Motor neuron (in vitro differentiated cells): ENCODE measurements at regions not wholly inside any gene's neighbourhood (a gene's known extent, or its start where the extent isn't known, plus 50 kb on each side); places are given as distances from the start of the nearest gene placed in this dataset.

Source experiments
- ATAC-seq, 8 experiments: fragments of 200-7000 bp; cut with Tn5 transposase; replicated peaks in 6 of 8; 2 replicates each; pipeline ENCODE4 v1.8.0; 2021; ENCODE audit warnings: mild to moderate bottlenecking in 8 of 8, moderate library complexity in 8 of 8
- H3K27ac ChIP-seq, 2 donors: fragments of 250-450 bp; sonication (Bioruptor Pico); 2 replicates each; pipeline ENCODE4 v1.9.0; 2021; ENCODE audit warnings: antibody characterized with exemption in 2 of 2, mild to moderate bottlenecking in 2 of 2, moderate library complexity in 1 of 2
- H3K4me1 ChIP-seq, 2 donors: fragments of 250-450 bp; sonication (Bioruptor Pico); replicated peaks in 1 of 2; 2 replicates each; pipeline ENCODE4 v1.6.1; 2021; ENCODE audit warnings: antibody characterized with exemption in 2 of 2, mild to moderate bottlenecking in 2 of 2, moderate library complexity in 1 of 2
- H3K4me3 ChIP-seq, 5 donors: fragments of 250-450 bp; sonication (Bioruptor Pico); 2 replicates each; pipeline ENCODE4 v1.9.0; 2021; ENCODE audit warnings: antibody characterized with exemption in 5 of 5, mild to moderate bottlenecking in 5 of 5, moderate library complexity in 4 of 5
- WGBS, 10 experiments: fragments of 450-650 bp; shearing (Covaris generic); methylation state at CpG; one replicate each; pipeline ENCODE4 v1.0.0; 2022; 5-methylcytosine and 5-hydroxymethylcytosine counted together
- in situ Hi-C, 9 experiments: fragments of 400-800 bp; cut with MboI; loops; one replicate each; pipeline ENCODE4 v1.15.0; 2021; ENCODE audit warnings: low sequenced_read_pairs in 9 of 9, low pct_unique_long_range_greater_than_20kb in 2 of 9; ENCODE audit not compliant: unreplicated experiment in 9 of 9

DNA sequence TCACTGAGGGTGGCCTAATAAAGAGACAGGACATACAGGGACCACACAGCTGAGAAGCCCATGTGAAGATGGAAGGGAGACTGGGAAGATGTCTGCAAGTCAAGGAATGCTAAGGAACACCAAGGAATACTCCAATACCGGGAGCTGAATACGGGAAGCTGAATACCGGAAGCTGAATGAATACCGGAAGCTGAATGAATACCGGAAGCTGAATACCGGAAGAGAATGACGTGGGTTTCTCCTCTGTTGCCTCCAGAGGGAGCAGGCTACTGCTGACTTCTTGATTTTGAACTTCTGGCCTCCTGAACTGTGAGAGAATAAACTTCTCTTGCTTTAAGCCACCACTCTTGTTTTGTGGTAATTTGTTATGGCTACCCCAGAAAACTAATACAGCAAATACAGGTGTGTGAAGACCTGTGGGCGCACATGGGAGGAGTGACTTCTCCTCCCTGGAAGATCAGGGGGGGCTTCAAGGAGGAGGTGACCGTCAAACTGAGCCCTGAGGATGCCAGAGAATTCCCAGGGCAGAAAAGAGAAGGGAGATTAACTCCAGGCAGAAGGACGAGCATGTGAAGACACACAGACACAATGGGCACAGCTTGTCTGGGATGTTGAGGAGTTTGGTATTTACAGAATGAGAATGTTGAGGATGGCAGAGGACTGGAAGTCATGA is 259.9 kb downstream of the IRF8 start:
- 17 to 93% (median 68%) methylated on average over 1 to 9 of the region's 10 CpGs for WGBS, 10 experiments
- ATAC-seq, result no peak
- Histone ChIP-seq H3K27ac (no peak overlapping the region), H3K4me1 (no peaks in the 10 kb centered on the region), H3K4me3 (no peak overlapping the region)
- in situ Hi-C loops, result loop anchor here in 1 of 9 experiments (25.0 kb wide), 1 partner anchor 97 kb away; no protein-coding TSS in a partner anchor

DNA sequence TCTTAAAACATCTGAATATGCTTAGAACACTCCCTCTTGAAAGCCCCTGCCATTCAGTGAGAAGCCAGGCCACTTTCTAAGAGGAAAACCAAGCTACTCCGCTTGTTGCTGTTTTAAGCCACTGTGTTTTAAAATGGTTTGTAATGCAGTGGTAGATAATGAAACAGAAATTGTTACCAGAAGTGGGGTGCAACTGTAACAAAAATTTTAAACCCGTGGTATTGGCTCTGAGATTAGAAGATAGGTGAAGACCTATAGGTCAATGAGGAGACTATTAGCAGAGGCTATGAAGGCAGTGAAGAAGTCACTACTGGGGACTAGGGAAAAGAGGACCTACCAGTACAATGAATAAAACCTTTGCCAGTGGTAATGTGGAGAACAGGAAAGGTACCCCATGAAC is 266.5 kb downstream of the IRF8 start:
- Histone ChIP-seq H3K4me1 (no peaks in the 10 kb centered on the region), H3K4me3 (no peak overlapping the region), H3K27ac (no peak overlapping the region)
- in situ Hi-C loops, result loop anchor here in 1 of 9 experiments (25.0 kb wide), 1 partner anchor 103 kb away; no protein-coding TSS in a partner anchor
- 22 to 63% (median 40%) methylated on average over 1 to 2 of the region's 2 CpGs; no CpG with 5 or more reads in 4 of the 10 experiments for WGBS, 10 experiments
- no peak for ATAC-seq

DNA sequence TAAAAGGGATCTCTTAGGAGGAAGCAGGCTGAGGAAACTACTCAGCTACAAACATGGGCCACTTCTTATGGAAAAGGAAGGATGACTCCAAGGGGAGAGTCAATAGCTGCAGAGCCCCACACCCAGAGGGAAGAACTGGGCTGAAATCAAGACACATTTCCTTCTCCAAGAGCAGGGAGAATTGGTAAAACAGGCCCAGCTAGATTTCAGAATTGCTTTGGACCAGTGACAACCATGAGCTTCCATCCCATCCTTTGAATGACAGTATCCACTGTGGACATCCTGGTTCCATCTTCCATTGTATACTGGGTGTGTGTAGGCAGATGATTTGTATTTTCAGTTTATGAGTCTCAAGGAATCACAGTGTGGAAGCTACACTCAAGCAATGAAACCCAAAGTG is 267.5 kb downstream of the IRF8 start:
- in situ Hi-C loops, result loop anchor here in 1 of 9 experiments (25.0 kb wide), 1 partner anchor 104 kb away; no protein-coding TSS in a partner anchor
- no peak for ATAC-seq
- Histone ChIP-seq H3K4me3 (no peak overlapping the region), H3K4me1 (no peaks in the 10 kb centered on the region), H3K27ac (no peak overlapping the region)

DNA sequence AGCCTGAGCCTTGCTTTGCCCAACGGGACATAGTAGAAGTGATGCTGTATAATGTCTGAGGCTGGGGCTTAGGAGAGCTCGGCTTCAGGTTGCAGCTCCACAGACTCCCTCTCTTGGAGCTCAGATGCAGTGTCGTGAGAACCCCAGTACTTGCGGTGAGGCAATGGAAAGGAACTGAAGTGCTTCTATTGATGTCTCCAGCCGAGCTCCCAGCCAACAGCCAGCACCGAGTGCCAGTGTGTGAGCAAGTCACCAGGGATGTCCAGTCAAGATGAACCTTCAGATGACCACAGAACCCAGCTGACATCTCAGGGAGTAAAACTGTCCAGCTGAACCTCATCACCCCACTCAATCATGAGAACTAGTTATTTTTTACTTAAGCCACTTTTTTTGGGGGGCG is 268.1 kb downstream of the IRF8 start:
- in situ Hi-C loops, result loop anchor here in 1 of 9 experiments (25.0 kb wide), 1 partner anchor 105 kb away; no protein-coding TSS in a partner anchor

DNA sequence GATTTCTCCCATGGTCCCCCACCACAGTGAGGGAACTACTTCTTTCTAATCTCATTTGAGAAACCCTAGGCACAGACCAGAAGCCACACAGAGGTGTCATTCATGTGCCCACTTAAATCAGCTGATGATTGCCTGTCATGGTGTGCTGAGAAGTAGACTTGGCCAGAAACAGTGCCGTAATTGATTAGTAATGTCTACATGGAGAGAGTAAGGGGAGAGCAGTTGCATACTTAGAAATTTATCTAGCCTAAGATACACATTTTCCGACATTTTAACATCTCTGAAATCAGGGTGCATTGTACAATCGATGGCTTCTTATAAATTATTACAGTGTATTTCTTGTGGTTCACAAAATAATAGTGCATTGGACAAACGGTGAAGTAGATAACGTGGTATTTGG is 271.8 kb downstream of the IRF8 start:
- 17 to 92% (median 73%) methylated on average over 1 to 5 of the region's 5 CpGs; no CpG with 5 or more reads in 1 of the 10 experiments for WGBS, 10 experiments
- H3K4me1 ChIP-seq, result no peaks in the 10 kb centered on the region
- no peak overlapping the region for H3K27ac ChIP-seq
- no peak for ATAC-seq
- H3K4me3 ChIP-seq, result no peak overlapping the region
- in situ Hi-C loops, result loop anchor here in 1 of 9 experiments (25.0 kb wide), 1 partner anchor 108 kb away; no protein-coding TSS in a partner anchor

More for the DNA sequence above, 268.1 kb downstream of the IRF8 start:
- Histone ChIP-seq H3K27ac (no peak overlapping the region), H3K4me1 (no peaks in the 10 kb centered on the region), H3K4me3 (no peak overlapping the region)
- no peak for ATAC-seq
- 30 to 88% (median 71%) methylated on average over 1 to 7 of the region's 7 CpGs; no CpG with 5 or more reads in 1 of the 10 experiments for WGBS, 10 experiments

DNA sequence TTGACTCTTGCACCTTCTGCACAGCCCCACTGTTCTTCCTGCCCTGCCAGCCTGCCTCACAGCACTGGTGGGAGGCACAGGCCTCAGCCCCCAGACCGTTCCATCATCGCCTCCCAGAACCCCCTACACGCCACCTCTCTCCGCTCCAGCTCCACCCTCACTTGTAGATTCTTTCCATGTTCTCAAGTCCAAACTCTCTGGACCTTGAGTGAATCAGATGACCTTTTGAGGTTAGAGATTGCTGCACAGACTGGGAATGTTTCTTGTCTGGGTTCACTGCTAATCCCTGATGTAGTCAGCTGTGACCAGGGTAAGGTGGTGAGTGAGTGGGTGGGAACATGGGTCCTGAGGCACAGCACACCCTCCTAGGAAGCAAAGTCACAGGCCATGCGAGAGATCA is 272.4 kb downstream of the IRF8 start:
- in situ Hi-C loops, result loop anchor here in 1 of 9 experiments (25.0 kb wide), 1 partner anchor 109 kb away; no protein-coding TSS in a partner anchor
- Histone ChIP-seq H3K4me1 (no peaks in the 10 kb centered on the region), H3K4me3 (no peak overlapping the region), H3K27ac (no peak overlapping the region)
- WGBS, 10 experiments, result 25 to 100% (median 86%) methylated on average over 1 to 4 of the region's 5 CpGs; no CpG with 5 or more reads in 2 of the 10 experiments
- no peak for ATAC-seq

DNA sequence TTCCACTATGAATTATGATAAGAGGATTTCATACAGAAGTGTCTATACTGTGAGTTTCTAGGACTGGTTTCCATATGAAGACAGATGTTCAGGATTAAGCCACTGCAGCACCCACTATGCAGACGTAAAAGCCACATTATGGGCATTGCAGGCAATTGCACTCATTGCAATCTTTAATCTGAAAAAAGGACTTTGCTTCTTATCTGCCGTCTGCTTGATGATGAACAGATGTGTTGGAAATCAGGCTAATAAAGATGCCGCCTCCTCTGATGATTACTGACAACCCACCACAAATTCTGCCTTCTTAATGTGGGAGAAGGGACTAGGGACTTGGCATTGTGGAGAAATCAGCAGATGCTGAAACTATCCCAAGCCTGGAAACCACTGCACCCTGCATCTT is 276.9 kb downstream of the IRF8 start:
- WGBS, 10 experiments, result 0 to 100% (median 79%) methylated on average over 1 to 3 of the region's 3 CpGs; no CpG with 5 or more reads in 2 of the 10 experiments
- H3K27ac ChIP-seq, result no peak overlapping the region
- H3K4me1 ChIP-seq, result no peaks in the 10 kb centered on the region
- ATAC-seq, result no peak
- no peak overlapping the region for H3K4me3 ChIP-seq
- in situ Hi-C loops, result no loop called here

DNA sequence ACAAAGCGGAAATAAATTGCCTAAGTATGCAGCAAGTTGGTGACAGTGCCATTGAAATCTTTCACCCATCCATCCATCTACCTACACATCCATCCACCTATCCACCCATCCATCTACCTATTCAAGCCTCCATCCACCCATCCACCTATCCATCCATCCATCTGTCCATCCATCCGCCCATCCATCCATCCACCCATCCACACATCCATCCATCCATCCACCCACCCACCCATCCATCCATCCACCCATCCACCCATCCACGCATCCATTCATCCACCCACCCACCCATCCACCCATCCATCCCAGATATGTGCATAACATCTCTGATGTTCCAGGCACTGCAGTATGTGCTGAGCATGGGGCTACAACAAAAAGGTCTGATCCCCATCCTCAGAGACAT is 277.5 kb downstream of the IRF8 start:
- Histone ChIP-seq H3K27ac (no peak overlapping the region), H3K4me1 (no peaks in the 10 kb centered on the region), H3K4me3 (no peak overlapping the region)
- WGBS, 10 experiments, result 0 to 100% (median 63%) methylated on average over 1 of the region's 3 CpGs; no CpG with 5 or more reads in 7 of the 10 experiments
- no peak for ATAC-seq
- in situ Hi-C loops, result no loop called here

DNA sequence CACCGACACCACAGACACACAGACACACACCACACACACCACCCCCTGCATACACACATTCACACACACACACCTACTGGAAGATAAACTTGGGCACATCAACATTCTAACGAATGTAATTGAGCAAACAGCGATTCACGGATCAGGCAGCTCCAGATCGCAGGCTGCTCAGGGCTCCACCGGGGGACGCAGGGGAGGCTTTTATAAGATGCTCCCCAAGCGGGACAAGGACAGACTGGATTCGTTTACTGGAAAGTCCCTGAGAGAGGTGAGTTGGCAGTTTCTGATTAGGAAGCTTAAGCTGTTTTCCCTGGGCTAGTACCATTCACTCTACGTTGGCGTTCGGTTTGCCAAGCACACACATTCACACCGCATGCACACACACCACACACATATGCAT is 281.3 kb downstream of the IRF8 start:
- in situ Hi-C loops, result no loop called here

DNA sequence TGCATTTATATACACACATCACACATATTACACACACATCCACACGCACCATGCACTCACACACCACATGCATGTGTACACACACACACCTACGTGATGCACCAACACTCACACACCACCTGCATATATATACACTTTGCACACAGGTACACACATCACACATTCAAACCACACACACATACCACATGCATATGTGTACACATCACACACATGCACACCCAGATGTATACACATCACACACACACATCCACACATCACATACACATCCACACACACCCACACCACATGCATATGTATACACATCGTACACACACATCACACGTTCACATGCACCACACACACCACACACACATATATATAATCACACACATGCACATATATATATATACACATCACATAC is 281.8 kb downstream of the IRF8 start:
- H3K27ac ChIP-seq, result no peak overlapping the region
- H3K4me1 ChIP-seq, result no peaks in the 10 kb centered on the region
- WGBS, 10 experiments, result 44 to 86% (median 80%) methylated on average over 1 to 3 of the region's 4 CpGs; no CpG with 5 or more reads in 5 of the 10 experiments
- H3K4me3 ChIP-seq, result no peak overlapping the region
- in situ Hi-C loops, result no loop called here
- ATAC-seq, result no peak

More for the DNA sequence above, 281.3 kb downstream of the IRF8 start:
- no peak overlapping the region for H3K4me3 ChIP-seq
- no peaks in the 10 kb centered on the region for H3K4me1 ChIP-seq
- WGBS, 10 experiments, result 50 to 100% (median 81%) methylated on average over 1 to 7 of the region's 13 CpGs; no CpG with 5 or more reads in 4 of the 10 experiments
- ATAC-seq, result no peak
- no peak overlapping the region for H3K27ac ChIP-seq

DNA sequence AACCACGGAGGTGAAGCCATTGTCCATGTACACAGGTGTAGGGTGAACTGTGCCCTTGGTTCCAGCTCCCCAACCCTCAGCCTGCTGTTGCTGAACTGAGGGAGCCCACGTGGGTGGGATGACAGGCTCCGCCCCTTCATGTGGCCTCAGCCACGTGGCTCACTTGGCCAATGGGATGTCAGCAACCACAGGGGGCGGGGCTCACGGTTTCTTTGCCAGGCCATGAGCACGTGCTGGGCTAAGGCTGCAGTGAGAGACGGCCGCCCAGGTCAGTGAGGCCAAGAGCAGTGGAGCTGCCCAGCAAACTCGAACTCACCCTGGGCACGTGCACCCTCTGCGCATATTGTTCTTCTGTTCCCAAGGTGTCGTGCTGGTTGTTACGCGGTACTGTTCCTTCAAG is 282.6 kb downstream of the IRF8 start:
- Histone ChIP-seq H3K27ac (no peak overlapping the region), H3K4me3 (no peak overlapping the region), H3K4me1 (no peaks in the 10 kb centered on the region)
- 52 to 90% (median 80%) methylated on average over 2 to 14 of the region's 15 CpGs; no CpG with 5 or more reads in 5 of the 10 experiments for WGBS, 10 experiments
- in situ Hi-C loops, result no loop called here
- ATAC-seq, result no peak

DNA sequence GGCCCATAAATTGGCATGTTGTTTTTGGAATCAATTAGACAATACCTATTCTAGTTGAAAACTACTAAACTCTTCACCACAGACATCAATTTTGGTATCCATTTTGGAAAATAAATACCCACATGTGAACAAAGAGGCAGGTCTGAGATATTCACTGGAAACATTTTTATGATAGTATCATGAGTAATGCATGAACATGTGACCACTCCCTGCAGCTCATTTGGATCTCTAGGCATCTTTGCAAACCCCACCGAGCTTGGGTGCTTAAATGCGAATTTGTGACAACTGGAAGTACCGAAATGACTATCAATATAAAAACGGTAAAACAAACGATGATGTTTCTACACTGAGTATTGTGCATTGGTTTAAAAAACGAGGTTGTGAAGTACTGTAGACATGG is 285.2 kb downstream of the IRF8 start:
- ATAC-seq, result no peak
- in situ Hi-C loops, result no loop called here
- Histone ChIP-seq H3K27ac (no peak overlapping the region), H3K4me3 (no peak overlapping the region), H3K4me1 (no peaks in the 10 kb centered on the region)
- 20 to 90% (median 50%) methylated on average over 1 to 6 of the region's 6 CpGs; no CpG with 5 or more reads in 1 of the 10 experiments for WGBS, 10 experiments

DNA sequence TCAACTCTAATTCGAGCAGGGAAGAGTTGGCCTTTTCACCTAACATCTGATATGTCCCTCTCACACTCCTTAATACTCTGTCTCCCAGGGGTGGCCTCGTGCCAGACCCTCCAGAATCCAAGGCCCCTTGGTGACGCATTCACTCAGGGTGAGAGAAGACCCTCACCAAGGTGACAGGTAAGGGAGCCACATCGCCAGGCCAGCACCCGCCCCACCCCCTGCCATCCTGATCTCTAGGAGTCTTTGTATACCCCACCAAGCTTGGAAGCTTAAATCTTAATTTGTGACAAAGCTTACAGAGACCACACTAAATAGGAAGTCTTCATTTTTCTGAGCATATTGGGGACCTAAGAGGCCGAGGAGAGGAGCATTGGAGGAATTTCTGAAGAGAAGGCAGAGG is 286.1 kb downstream of the IRF8 start:
- in situ Hi-C loops, result no loop called here

DNA sequence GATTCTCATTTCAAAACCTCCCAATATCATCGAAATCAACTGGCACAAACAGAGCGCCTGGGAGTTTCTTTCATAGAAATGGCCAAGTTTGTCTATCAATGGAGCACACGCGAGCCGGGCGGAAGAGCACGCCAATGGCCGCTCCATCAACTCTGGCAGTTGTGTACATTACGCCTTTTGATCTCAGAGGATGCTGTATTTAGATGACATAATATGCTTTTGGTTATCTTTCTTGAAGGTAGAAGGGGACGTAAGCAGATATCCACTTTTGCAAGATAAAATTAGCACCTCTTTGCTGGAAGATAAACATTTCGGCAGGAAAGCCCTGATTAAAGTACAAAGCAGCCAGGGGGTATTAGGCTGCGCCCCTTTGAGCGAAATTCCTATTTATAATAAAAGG is 287.4 kb downstream of the IRF8 start:
- no peak for ATAC-seq
- WGBS, 10 experiments, result 20 to 100% (median 80%) methylated on average over 1 to 13 of the region's 13 CpGs; no CpG with 5 or more reads in 1 of the 10 experiments
- Histone ChIP-seq H3K4me1 (no peaks in the 10 kb centered on the region), H3K4me3 (no peak overlapping the region), H3K27ac (no peak overlapping the region)
- in situ Hi-C loops, result no loop called here

More for the DNA sequence above, 286.1 kb downstream of the IRF8 start:
- no peak overlapping the region for H3K27ac ChIP-seq
- H3K4me1 ChIP-seq, result no peaks in the 10 kb centered on the region
- ATAC-seq, result no peak
- H3K4me3 ChIP-seq, result no peak overlapping the region
- 0 to 60% (median 29%) methylated on average over 1 to 5 of the region's 6 CpGs; no CpG with 5 or more reads in 4 of the 10 experiments for WGBS, 10 experiments
